HG02678 (cell line): ENCODE measurements at regions not wholly inside any gene's neighbourhood (a gene's known extent, or its start where the extent isn't known, plus 50 kb on each side); places are given as distances from the start of the nearest gene placed in this dataset.
"Not testable (repeated sequence)": the region's sequence is repeated elsewhere in the genome, so short reads cannot be mapped to it uniquely, and the experiment has no call there.

Source experiments
- ATAC-seq: cut with Tn5 transposase; IDR thresholded peaks from one replicate; pipeline ENCODE4 v1.9.1; 2021; ENCODE audit warnings: mild to moderate bottlenecking, moderate library complexity; ENCODE audit not compliant: unreplicated experiment

- no peak for ATAC-seq
Measured at GRCh38 chr3:182486463-182486862, 306.8 kb upstream of the ATP11B start.

- ATAC-seq: no peak
Measured at GRCh38 chr3:182487143-182487542, 306.2 kb upstream of the ATP11B start.

- ATAC-seq: no peak
Measured at GRCh38 chr3:182487611-182488010, 305.7 kb upstream of the ATP11B start.

GRCh38 chr3:182490596-182491491 lies 302.5 kb upstream of the ATP11B start:
- no peak for ATAC-seq

GRCh38 chr3:182491577-182491976 lies 301.7 kb upstream of the ATP11B start:
- ATAC-seq: no peak

GRCh38 chr3:182492536-182492935 lies 300.8 kb upstream of the ATP11B start:
- ATAC-seq: no peak

- no peak for ATAC-seq
Measured at GRCh38 chr3:182500289-182500688, 293.0 kb upstream of the ATP11B start.

- ATAC-seq: no peak
Measured at GRCh38 chr3:182501856-182502255, 291.4 kb upstream of the ATP11B start.

- no peak for ATAC-seq
Measured at GRCh38 chr3:182503401-182503800, 289.9 kb upstream of the ATP11B start.

- ATAC-seq: no peak
Measured at GRCh38 chr3:182508919-182509711, 284.2 kb upstream of the ATP11B start.

- no peak for ATAC-seq
Measured at GRCh38 chr3:182509844-182510460, 283.4 kb upstream of the ATP11B start.

GRCh38 chr3:182514236-182514964 lies 278.9 kb upstream of the ATP11B start:
- no peak for ATAC-seq

- no peak for ATAC-seq
Measured at GRCh38 chr3:182516597-182517336, 276.5 kb upstream of the ATP11B start.

GRCh38 chr3:182519569-182519968 lies 273.7 kb upstream of the ATP11B start:
- ATAC-seq: no peak

- ATAC-seq: no peak
Measured at GRCh38 chr3:182521339-182521738, 272.0 kb upstream of the ATP11B start.

- ATAC-seq: not testable (repeated sequence)
Measured at GRCh38 chr3:182523424-182523823, 269.9 kb upstream of the ATP11B start.

GRCh38 chr3:182523836-182524235 lies 269.5 kb upstream of the ATP11B start:
- no peak for ATAC-seq

GRCh38 chr3:182524711-182525401 lies 268.4 kb upstream of the ATP11B start:
- ATAC-seq: no peak

- ATAC-seq: no peak
Measured at GRCh38 chr3:182525766-182526374, 267.4 kb upstream of the ATP11B start.
